H1 (cell line): ENCODE measurements at regions not wholly inside any gene's neighbourhood (a gene's known extent, or its start where the extent isn't known, plus 50 kb on each side); places are given as distances from the start of the nearest gene placed in this dataset.

Experiments
- CTCF ChIA-PET: fragments of 300-600 bp; sonication (Branson Sonifier 250); formaldehyde crosslinking; loops from one replicate; lab custom pipeline; 2021; ENCODE audit not compliant: partially characterized antibody; lab: Charles Lee
- POLR2A ChIA-PET: fragments of 300-600 bp; sonication (Branson Sonifier 250); formaldehyde crosslinking; loops from one replicate; lab custom pipeline; 2021; ENCODE audit warnings: inconsistent platforms; ENCODE audit not compliant: partially characterized antibody; lab: Charles Lee
- DNase-seq, 2 experiments: peaks; one replicate each; pipeline versions ENCODE4 v3.0.0 to v3.0.0-alpha.2; 2010 to 2022; ENCODE audit warnings: low spot score in 2 of 2, low read depth in 1 of 2, mixed read lengths in 1 of 2
- FAIRE-seq: peaks from 2 replicates; lab custom pipeline; 2011; peaks lifted over from hg19 to GRCh38; lab: Jason Lieb, UNC
- H2AFZ ChIP-seq: 2 replicates; pipeline ENCODE4 v1.8.1; 2012; ENCODE audit warnings: low read length, inconsistent platforms
- H2AK5ac ChIP-seq: 2 replicates; pipeline ENCODE4 v1.6.1; 2013; ENCODE audit warnings: low read depth, low read length
- H2BK120ac ChIP-seq: replicated peaks from 2 replicates; pipeline ENCODE3; 2013; ENCODE audit warnings: low read depth, low read length, inconsistent platforms
- H2BK12ac ChIP-seq: 2 replicates; pipeline ENCODE4 v1.6.1; 2013; ENCODE audit warnings: low read depth, low read length
- H2BK15ac ChIP-seq: 2 replicates; pipeline ENCODE4 v1.6.1; 2013; ENCODE audit warnings: low read length
- H2BK20ac ChIP-seq: 2 replicates; pipeline ENCODE4 v1.6.1; 2013; ENCODE audit warnings: low read length
- H2BK5ac ChIP-seq: 2 replicates; pipeline ENCODE4 v1.6.1; 2013; ENCODE audit warnings: low read depth, low read length
- H3K14ac ChIP-seq: 2 replicates; pipeline ENCODE4 v1.6.1; 2013; ENCODE audit warnings: inconsistent platforms; ENCODE audit not compliant: insufficient read length
- H3K18ac ChIP-seq: 2 replicates; pipeline ENCODE4 v1.6.1; 2013; ENCODE audit warnings: low read length; ENCODE audit errors: extremely low read depth
- H3K23ac ChIP-seq: 2 replicates; pipeline ENCODE4 v1.6.1; 2013; ENCODE audit warnings: inconsistent platforms; ENCODE audit not compliant: insufficient read length
- H3K23me2 ChIP-seq: 2 replicates; pipeline ENCODE4 v1.6.1; 2013; ENCODE audit warnings: low read depth, low read length
- H3K27ac ChIP-seq: 2 replicates; pipeline ENCODE4 v1.6.1; 2011; ENCODE audit warnings: low read depth, low read length, inconsistent platforms
- H3K27me3 ChIP-seq, 4 experiments: replicated peaks in 1 of 4; 1 replicate in 1 of 4; 2 replicates in 3 of 4; pipeline versions ENCODE4 v1.6.1 to v1.8.1; 2011 to 2013; ENCODE audit warnings: low read length in 3 of 4, mild to moderate bottlenecking in 3 of 4, inconsistent platforms in 2 of 4, mixed read lengths in 2 of 4, moderate library complexity in 1 of 4; ENCODE audit not compliant: control insufficient read depth in 3 of 4, insufficient read depth in 3 of 4; ENCODE audit errors: extremely low read depth in 1 of 4
- H3K36me3 ChIP-seq, 4 experiments: 2 replicates each; pipeline versions ENCODE4 v1.6.1 to v1.8.1; 2011 to 2013; ENCODE audit warnings: mild to moderate bottlenecking in 4 of 4, low read length in 3 of 4, moderate library complexity in 2 of 4, control low read depth in 1 of 4, inconsistent platforms in 1 of 4; ENCODE audit not compliant: insufficient read depth in 4 of 4, control insufficient read depth in 2 of 4
- H3K4ac ChIP-seq: replicated peaks from 2 replicates; pipeline ENCODE3; 2013; ENCODE audit warnings: low read length, low read depth, mixed read lengths, inconsistent platforms; ENCODE audit not compliant: insufficient read length
- H3K4me1 ChIP-seq, 4 experiments: replicated peaks in 1 of 4; 1 replicate in 1 of 4; 2 replicates in 3 of 4; pipeline versions ENCODE4 v1.6.1 to v1.8.1; 2011 to 2013; ENCODE audit warnings: low read length in 3 of 4, inconsistent platforms in 2 of 4, mixed read lengths in 1 of 4; ENCODE audit not compliant: insufficient read depth in 4 of 4, control insufficient read depth in 3 of 4
- H3K4me2 ChIP-seq, 2 experiments: 2 replicates each; pipeline versions ENCODE4 v1.6.1 to v1.8.1; 2011 to 2013; ENCODE audit warnings: low read depth in 2 of 2, low read length in 2 of 2, control low read depth in 1 of 2, inconsistent platforms in 1 of 2, mild to moderate bottlenecking in 1 of 2; ENCODE audit not compliant: insufficient read depth in 1 of 2
- H3K4me3 ChIP-seq, 4 experiments: fragments of 200-600, 300-600 bp in 1 of 4; sonication (generic), shearing (Covaris generic), sonication (Bioruptor Twin) in 1 of 4; 2 replicates each; pipeline versions ENCODE4 v1.5.1 to v1.8.1; 2011 to 2016; ENCODE audit warnings: low read length in 4 of 4, low read depth in 3 of 4, control low read depth in 2 of 4, inconsistent platforms in 2 of 4, mild to moderate bottlenecking in 2 of 4, mixed read lengths in 1 of 4, moderate library complexity in 1 of 4; ENCODE audit not compliant: insufficient read depth in 2 of 4; ENCODE audit errors: extremely low read depth in 1 of 4
- H3K56ac ChIP-seq: replicated peaks from 2 replicates; pipeline ENCODE3; 2013; ENCODE audit warnings: low read depth, mild to moderate bottlenecking, mixed read lengths, low read length, inconsistent platforms; ENCODE audit not compliant: insufficient read length
- H3K79me1 ChIP-seq: 2 replicates; pipeline ENCODE4 v1.6.1; 2013; ENCODE audit warnings: low read depth, low read length, control low read depth
- H3K79me2 ChIP-seq, 2 experiments: 2 replicates each; pipeline versions ENCODE4 v1.6.1 to v1.8.1; 2012 to 2013; ENCODE audit warnings: low read length in 2 of 2, mild to moderate bottlenecking in 2 of 2, inconsistent platforms in 1 of 2; ENCODE audit not compliant: insufficient read depth in 2 of 2, control insufficient read depth in 1 of 2
- H3K9ac ChIP-seq, 4 experiments: replicated peaks in 1 of 4; 1 replicate in 1 of 4; 2 replicates in 3 of 4; pipeline versions ENCODE4 v1.6.1 to v1.8.1; 2011 to 2013; ENCODE audit warnings: low read depth in 3 of 4, low read length in 3 of 4, control low read depth in 2 of 4, mild to moderate bottlenecking in 2 of 4, moderate library complexity in 2 of 4, inconsistent platforms in 1 of 4; ENCODE audit errors: extremely low read depth in 1 of 4
- H3K9me3 ChIP-seq, 2 experiments: 2 replicates each; pipeline versions ENCODE4 v1.6.1 to v1.8.1; 2012 to 2013; ENCODE audit warnings: mild to moderate bottlenecking in 2 of 2, moderate library complexity in 2 of 2, control low read depth in 1 of 2, inconsistent platforms in 1 of 2, low read depth in 1 of 2, low read length in 1 of 2, mixed read lengths in 1 of 2; ENCODE audit not compliant: insufficient read depth in 2 of 2
- H4K20me1 ChIP-seq, 2 experiments: replicated peaks in 1 of 2; 2 replicates each; pipeline versions ENCODE3 to v1.8.1; 2011 to 2013; ENCODE audit warnings: inconsistent platforms in 2 of 2, low read length in 2 of 2, mild to moderate bottlenecking in 1 of 2; ENCODE audit not compliant: insufficient read depth in 2 of 2, control insufficient read depth in 1 of 2
- H4K5ac ChIP-seq: 2 replicates; pipeline ENCODE4 v1.6.1; 2013; ENCODE audit warnings: low read length, low read depth, mixed read lengths, inconsistent platforms; ENCODE audit not compliant: insufficient read length
- H4K8ac ChIP-seq: 2 replicates; pipeline ENCODE4 v1.8.0; 2013; ENCODE audit warnings: mild to moderate bottlenecking, moderate library complexity, low read length, inconsistent platforms; ENCODE audit not compliant: insufficient read depth; ENCODE audit errors: extremely low read depth
- H4K91ac ChIP-seq: replicated peaks from 2 replicates; pipeline ENCODE3; 2013; ENCODE audit warnings: low read length, mixed read lengths, inconsistent platforms; ENCODE audit not compliant: insufficient read length
- ATF3 ChIP-seq: IDR thresholded peaks from 2 replicates; pipeline ENCODE4 v1.6.1; 2011; ENCODE audit warnings: low read depth, mild to moderate bottlenecking, low read length; ENCODE audit not compliant: insufficient read depth
- CEBPB ChIP-seq: IDR thresholded peaks from 2 replicates; pipeline ENCODE4 v1.6.1; 2012; ENCODE audit warnings: low read depth, low read length
- CREB1 ChIP-seq: IDR thresholded peaks from 2 replicates; pipeline ENCODE4 v1.6.1; 2012; ENCODE audit warnings: inconsistent platforms
- CTBP2 ChIP-seq: IDR thresholded peaks from 2 replicates; pipeline ENCODE4 v1.7.0; 2011; ENCODE audit warnings: borderline replicate concordance, mild to moderate bottlenecking, moderate library complexity, mixed read lengths, low read length; ENCODE audit not compliant: insufficient read depth, insufficient read length
- GABPA ChIP-seq: IDR thresholded peaks from 2 replicates; pipeline ENCODE4 v1.6.1; 2011; ENCODE audit warnings: mild to moderate bottlenecking, low read length, moderate library complexity, borderline replicate concordance; ENCODE audit not compliant: insufficient read depth
- KDM1A ChIP-seq: fragments of 200-600, 300-600 bp; sonication (generic); IDR thresholded peaks from 2 replicates; pipeline ENCODE4 v1.7.1; 2016; ENCODE audit warnings: mild to moderate bottlenecking, low read length, borderline replicate concordance
- POLR2A ChIP-seq, 2 experiments: IDR thresholded peaks; 1 replicate in 1 of 2; 2 replicates in 1 of 2; pipeline ENCODE4 v1.6.1; 2011; ENCODE audit warnings: low read depth in 2 of 2, low read length in 2 of 2, mild to moderate bottlenecking in 2 of 2; ENCODE audit errors: control extremely low read depth in 1 of 2
- SIRT6 ChIP-seq: IDR thresholded peaks from one replicate; pipeline ENCODE4 v1.7.1; 2012; ENCODE audit warnings: low read length, inconsistent platforms
- SP2 ChIP-seq: IDR thresholded peaks from 2 replicates; pipeline ENCODE4 v1.6.1; 2012; ENCODE audit warnings: mild to moderate bottlenecking, low read length, inconsistent platforms
- YY1 ChIP-seq: IDR thresholded peaks from 2 replicates; pipeline ENCODE4 v1.6.1; 2011; ENCODE audit warnings: low read depth, mild to moderate bottlenecking, low read length
- WGBS, 2 experiments: shearing (Covaris generic) in 1 of 2; methylation state at CpG; one replicate each; pipeline versions ENCODE4 v1.1.6 to v1.1.7; 2013 to 2015; ENCODE audit warnings: low lambda C conversion rate in 2 of 2, mixed read lengths in 2 of 2, inconsistent platforms in 1 of 2, low coverage in 1 of 2, missing lambda C conversion rate in 1 of 2; ENCODE audit not compliant: insufficient replicate concordance in 2 of 2, insufficient coverage in 1 of 2, insufficient read length in 1 of 2; ENCODE audit errors: extremely low coverage in 1 of 2, missing lambda C conversion rate in 1 of 2; 5-methylcytosine and 5-hydroxymethylcytosine counted together
- TF ChIP-seq, protein P1 (sequence below), 3 experiments: IDR thresholded peaks; 1 replicate in 2 of 3; 2 replicates in 1 of 3; pipeline versions ENCODE4 v1.5.1 to v1.6.1; 2011; ENCODE audit warnings: low read length in 3 of 3, mild to moderate bottlenecking in 3 of 3, inconsistent platforms in 2 of 3, low read depth in 1 of 3, moderate library complexity in 1 of 3; ENCODE audit not compliant: insufficient read depth in 1 of 3; ENCODE audit errors: control extremely low read depth in 1 of 3

DNA sequence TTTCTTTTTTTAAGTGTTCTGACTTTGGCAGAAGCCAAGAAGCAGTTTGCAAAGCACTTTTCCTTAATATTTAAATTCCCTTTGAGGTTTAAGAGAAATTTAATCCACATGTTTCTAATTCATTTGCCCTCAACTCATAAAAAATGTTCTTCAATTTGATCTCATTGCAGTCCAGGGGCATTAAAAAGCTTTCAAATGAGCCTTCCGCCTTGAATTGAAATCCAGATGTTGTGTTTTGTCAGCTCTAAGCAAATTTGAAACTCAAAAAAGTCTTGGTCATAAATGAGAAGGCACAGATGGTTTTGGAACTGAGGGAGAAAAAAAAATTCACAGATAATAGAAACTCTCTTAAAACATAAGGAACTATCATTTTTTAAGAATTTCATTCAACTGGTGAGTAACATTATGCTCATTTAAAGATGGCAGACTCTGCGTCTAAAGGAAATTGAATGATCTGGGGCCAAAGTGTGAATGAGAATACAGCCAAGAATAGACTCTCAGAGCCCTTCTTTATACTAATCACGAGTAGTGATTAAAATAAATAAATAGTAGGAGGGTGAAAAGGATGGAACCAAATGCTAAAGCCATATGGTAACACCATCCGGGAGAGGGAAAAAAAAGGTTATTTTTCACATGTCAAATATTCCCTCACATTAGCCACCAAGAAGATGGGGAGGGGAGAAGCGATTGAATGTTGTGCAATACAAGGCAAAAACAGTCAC is 1304.7 kb downstream of the CDH8 start:
- H3K4me2 ChIP-seq: no peak overlapping the region
- H3K27me3 ChIP-seq: no peaks in the 10 kb centered on the region
- no peaks in the 10 kb centered on the region for H4K20me1 ChIP-seq
- ChIA-PET POLR2A (no interaction called here), CTCF (no interaction called here)
- H3K9me3 ChIP-seq: no peaks in the 10 kb centered on the region; a peak in 1 of 4 replicates
- H4K8ac ChIP-seq: no peak overlapping the region
- no peak overlapping the region for H2BK20ac ChIP-seq
- H3K18ac ChIP-seq: no peak overlapping the region
- no peak overlapping the region for H3K23ac ChIP-seq
- H3K4me1 ChIP-seq: no peaks in the 10 kb centered on the region
- no peak overlapping the region for H2BK5ac ChIP-seq
- no peak overlapping the region for H3K4me3 ChIP-seq
- WGBS, 2 experiments: 92% methylated on average over 5 of the region's 5 CpGs; no CpG with 5 or more reads in 1 of the 2 experiments
- H3K23me2 ChIP-seq: no peaks in the 10 kb centered on the region
- no peaks in the 10 kb centered on the region for H3K79me2 ChIP-seq
- no peak overlapping the region for H4K91ac ChIP-seq
- H2BK120ac ChIP-seq: no peak overlapping the region
- no peaks in the 10 kb centered on the region for H3K36me3 ChIP-seq
- FAIRE-seq (no peak), DNase-seq (no peak)
- H2BK12ac ChIP-seq: no peak overlapping the region
- no peak overlapping the region for H3K4ac ChIP-seq
- H2AFZ ChIP-seq: no peak overlapping the region; the same call in 1 of the 2 replicates
- no peak overlapping the region for H4K5ac ChIP-seq
- no peak overlapping the region for H3K9ac ChIP-seq
- H2AK5ac ChIP-seq: no peak overlapping the region
- H3K27ac ChIP-seq: no peak overlapping the region
- no peaks in the 10 kb centered on the region for H3K79me1 ChIP-seq
- no peak overlapping the region for H2BK15ac ChIP-seq
- H3K14ac ChIP-seq: no peak overlapping the region
- H3K56ac ChIP-seq: no peak overlapping the region
- TF ChIP-seq ATF3 (no peak), SIRT6 (no peak), GABPA (no peak), YY1 (no peak), CTBP2 (no peak), POLR2A (IDR thresholded peaks at IDR 0.05; ENCODE audit: control extremely low read depth in 1 of 2, low read depth in 2 of 2, low read length in 2 of 2) (no peak), CREB1 (no peak), CEBPB (no peak), SP2 (no peak), KDM1A (no peak)
- TF ChIP-seq, protein P1, sequence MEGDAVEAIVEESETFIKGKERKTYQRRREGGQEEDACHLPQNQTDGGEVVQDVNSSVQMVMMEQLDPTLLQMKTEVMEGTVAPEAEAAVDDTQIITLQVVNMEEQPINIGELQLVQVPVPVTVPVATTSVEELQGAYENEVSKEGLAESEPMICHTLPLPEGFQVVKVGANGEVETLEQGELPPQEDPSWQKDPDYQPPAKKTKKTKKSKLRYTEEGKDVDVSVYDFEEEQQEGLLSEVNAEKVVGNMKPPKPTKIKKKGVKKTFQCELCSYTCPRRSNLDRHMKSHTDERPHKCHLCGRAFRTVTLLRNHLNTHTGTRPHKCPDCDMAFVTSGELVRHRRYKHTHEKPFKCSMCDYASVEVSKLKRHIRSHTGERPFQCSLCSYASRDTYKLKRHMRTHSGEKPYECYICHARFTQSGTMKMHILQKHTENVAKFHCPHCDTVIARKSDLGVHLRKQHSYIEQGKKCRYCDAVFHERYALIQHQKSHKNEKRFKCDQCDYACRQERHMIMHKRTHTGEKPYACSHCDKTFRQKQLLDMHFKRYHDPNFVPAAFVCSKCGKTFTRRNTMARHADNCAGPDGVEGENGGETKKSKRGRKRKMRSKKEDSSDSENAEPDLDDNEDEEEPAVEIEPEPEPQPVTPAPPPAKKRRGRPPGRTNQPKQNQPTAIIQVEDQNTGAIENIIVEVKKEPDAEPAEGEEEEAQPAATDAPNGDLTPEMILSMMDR (IDR thresholded peaks at IDR 0.05; ENCODE audit: control extremely low read depth in 1 of 3, insufficient read depth in 1 of 3, low read depth in 1 of 3, low read length in 3 of 3): no peak
